Inflammatory macrophage treated with lipopolysaccharide for 4 hours (primary cell): ENCODE measurements at regions not wholly inside any gene's neighbourhood (a gene's known extent, or its start where the extent isn't known, plus 50 kb on each side); places are given as distances from the start of the nearest gene placed in this dataset.
"Not testable (repeated sequence)": the region's sequence is repeated elsewhere in the genome, so short reads cannot be mapped to it uniquely, and the experiment has no call there.

Source experiments
- DNase-seq: peaks from one replicate; pipeline ENCODE4 v3.0.0-alpha.2; 2020

- DNase-seq, result not testable (repeated sequence)
Measured at GRCh38 chr5:60041996-60042664, 148.6 kb upstream of the PDE4D start.

- not testable (repeated sequence) for DNase-seq
Measured at GRCh38 chr5:60041508-60041907, 148.0 kb upstream of the PDE4D start.

GRCh38 chr5:60036192-60036938 is 142.8 kb upstream of the PDE4D start:
- DNase-seq, result no peak

- DNase-seq, result no peak
Measured at GRCh38 chr5:60026161-60026560, 132.6 kb upstream of the PDE4D start.

- no peak for DNase-seq
Measured at GRCh38 chr5:60024104-60024503, 130.6 kb upstream of the PDE4D start.

GRCh38 chr5:60023255-60023654 is 129.7 kb upstream of the PDE4D start:
- DNase-seq, result no peak

- no peak for DNase-seq
Measured at GRCh38 chr5:60020457-60020856, 126.9 kb upstream of the PDE4D start.

- DNase-seq, result not testable (repeated sequence)
Measured at GRCh38 chr5:60018960-60019359, 125.4 kb upstream of the PDE4D start.

- DNase-seq, result no peak
Measured at GRCh38 chr5:60018091-60018490, 124.6 kb upstream of the PDE4D start.

GRCh38 chr5:60014331-60014730 is 120.8 kb upstream of the PDE4D start:
- no peak for DNase-seq

- DNase-seq, result no peak
Measured at GRCh38 chr5:60010853-60011252, 117.3 kb upstream of the PDE4D start.

- DNase-seq, result peak; percentile 4
Measured at GRCh38 chr5:60010328-60010727, 116.8 kb upstream of the PDE4D start.

- no peak for DNase-seq
Measured at GRCh38 chr5:60007729-60008128, 114.2 kb upstream of the PDE4D start.

- DNase-seq, result no peak
Measured at GRCh38 chr5:59999056-59999455, 105.5 kb upstream of the PDE4D start.

GRCh38 chr5:59992206-59992605 is 98.7 kb upstream of the PDE4D start:
- DNase-seq, result no peak

- peak; percentile 45 for DNase-seq
Measured at GRCh38 chr5:59988396-59988795, 94.9 kb upstream of the PDE4D start.

- no peak for DNase-seq
Measured at GRCh38 chr5:59976342-59976741, 82.8 kb upstream of the PDE4D start.

GRCh38 chr5:59972043-59972442 is 78.5 kb upstream of the PDE4D start:
- no peak for DNase-seq

GRCh38 chr5:59959330-59959729 is 65.8 kb upstream of the PDE4D start:
- DNase-seq, result no peak

- DNase-seq, result no peak
Measured at GRCh38 chr5:59956130-59956783, 62.7 kb upstream of the PDE4D start.

GRCh38 chr5:59955241-59955640 is 61.7 kb upstream of the PDE4D start:
- no peak for DNase-seq

GRCh38 chr5:59943452-59944113 is 50.1 kb upstream of the PDE4D start:
- no peak for DNase-seq
